Type B pancreatic cell (in vitro differentiated cells): ENCODE measurements at regions not wholly inside any gene's neighbourhood (a gene's known extent, or its start where the extent isn't known, plus 50 kb on each side); places are given as distances from the start of the nearest gene placed in this dataset.

ENCODE experiments used
- DNase-seq: peaks from one replicate; pipeline ENCODE4 v3.0.0; 2021; ENCODE audit warnings: mixed read lengths; ENCODE audit not compliant: unreplicated experiment; ENCODE audit errors: extremely low spot score
- H3K27ac Mint-ChIP-seq: 2 replicates; pipeline ENCODE4 v1.8.0; 2021; ENCODE audit warnings: mild to moderate bottlenecking, mixed read lengths
- H3K27me3 Mint-ChIP-seq: 2 replicates; pipeline ENCODE4 v1.8.0; 2021; ENCODE audit warnings: mixed read lengths
- H3K36me3 Mint-ChIP-seq: 2 replicates; pipeline ENCODE4 v1.8.0; 2021; ENCODE audit warnings: mixed read lengths
- H3K4me1 Mint-ChIP-seq: one replicate; pipeline ENCODE4 v1.8.0; 2021; ENCODE audit warnings: mixed read lengths; ENCODE audit not compliant: unreplicated experiment
- H3K4me3 Mint-ChIP-seq: 2 replicates; pipeline ENCODE4 v1.8.0; 2021; ENCODE audit warnings: mild to moderate bottlenecking, mixed read lengths
- H3K9me3 Mint-ChIP-seq: 2 replicates; pipeline ENCODE4 v1.8.0; 2021; ENCODE audit warnings: mixed read lengths
- CTCF ChIP-seq: fragments of 200-600 bp; sonication (generic); conservative IDR thresholded peaks from 2 replicates; pipeline ENCODE4 v1.5.0; 2021; ENCODE audit warnings: antibody characterized with exemption, mild to moderate bottlenecking

GRCh38 chr4:81990211-81990610, 383.6 kb downstream of the HNRNPD start:
- TF ChIP-seq CTCF: no peak

GRCh38 chr4:81989202-81989601, 384.6 kb downstream of the HNRNPD start:
- Mint-ChIP-seq H3K9me3 (no peaks in the 10 kb centered on the region), H3K4me3 (no peak overlapping the region), H3K4me1 (peaks cover 5% of the 10 kb centered on the region), H3K27ac (no peak overlapping the region), H3K36me3 (no peaks in the 10 kb centered on the region), H3K27me3 (no peaks in the 10 kb centered on the region)
- DNase-seq: no peak
- TF ChIP-seq CTCF: no peak

More at GRCh38 chr4:81990211-81990610, 383.6 kb downstream of the HNRNPD start:
- peaks cover 5% of the 10 kb centered on the region for H3K4me1 Mint-ChIP-seq
- no peaks in the 10 kb centered on the region for H3K9me3 Mint-ChIP-seq
- no peak overlapping the region for H3K4me3 Mint-ChIP-seq
- H3K27me3 Mint-ChIP-seq: no peaks in the 10 kb centered on the region
- DNase-seq: no peak
- no peak overlapping the region for H3K27ac Mint-ChIP-seq
- H3K36me3 Mint-ChIP-seq: no peaks in the 10 kb centered on the region

GRCh38 chr4:81988178-81988577, 385.6 kb downstream of the HNRNPD start:
- H3K4me3 Mint-ChIP-seq: no peak overlapping the region
- no peaks in the 10 kb centered on the region for H3K9me3 Mint-ChIP-seq
- H3K4me1 Mint-ChIP-seq: peaks cover 5% of the 10 kb centered on the region
- no peaks in the 10 kb centered on the region for H3K27me3 Mint-ChIP-seq
- no peak overlapping the region for H3K27ac Mint-ChIP-seq
- DNase-seq: no peak
- H3K36me3 Mint-ChIP-seq: no peaks in the 10 kb centered on the region
- TF ChIP-seq CTCF: no peak

GRCh38 chr4:81984746-81985145, 389.0 kb downstream of the HNRNPD start:
- Mint-ChIP-seq H3K27me3 (no peaks in the 10 kb centered on the region), H3K9me3 (no peaks in the 10 kb centered on the region), H3K4me1 (no peaks in the 10 kb centered on the region), H3K36me3 (no peaks in the 10 kb centered on the region), H3K27ac (no peak overlapping the region), H3K4me3 (no peak overlapping the region)
- TF ChIP-seq CTCF: no peak
- DNase-seq: no peak

- Mint-ChIP-seq H3K27ac (no peak overlapping the region), H3K27me3 (no peaks in the 10 kb centered on the region)
- TF ChIP-seq CTCF: no peak
These were observed 390.8 kb downstream of the HNRNPD start for GRCh38 chr4:81982846-81983540.

More at GRCh38 chr4:81982846-81983540, 390.8 kb downstream of the HNRNPD start:
- Mint-ChIP-seq H3K36me3 (no peaks in the 10 kb centered on the region), H3K4me3 (no peak overlapping the region), H3K9me3 (no peaks in the 10 kb centered on the region), H3K4me1 (no peaks in the 10 kb centered on the region)
- DNase-seq: no peak
